NCI-H345 (cell line): ENCODE measurements at regions not wholly inside any gene's neighbourhood (a gene's known extent, or its start where the extent isn't known, plus 50 kb on each side); places are given as distances from the start of the nearest gene placed in this dataset.
"Not testable (repeated sequence)": the region's sequence is repeated elsewhere in the genome, so short reads cannot be mapped to it uniquely, and the experiment has no call there.

Experiments
- DNase-seq: peaks from one replicate; lab custom pipeline; 2025; lab: John Stamatoyannopoulos, UW

- DNase-seq, result no peak
These were observed 1104.9 kb upstream of the CELF4 start for GRCh38 chr18:38670486-38670885.

DNA sequence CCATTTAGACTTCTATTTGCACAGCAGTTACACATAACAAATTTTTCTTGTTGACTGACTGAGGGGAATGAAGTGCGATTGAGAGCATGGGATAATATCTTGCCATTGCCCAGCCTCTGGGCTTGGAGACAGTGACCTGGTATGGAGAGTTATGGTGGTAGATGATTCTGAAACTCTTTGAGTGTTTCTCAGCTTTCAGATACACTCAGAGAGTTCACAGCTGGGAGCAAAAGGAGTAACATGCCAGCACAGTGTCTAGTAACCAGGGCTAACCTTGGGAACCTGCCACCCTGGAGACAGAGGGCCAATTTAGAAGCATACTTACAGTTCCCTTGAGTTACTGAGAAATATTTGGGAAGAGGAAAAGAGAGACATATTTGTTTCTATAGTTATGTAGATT lies 1099.3 kb upstream of the CELF4 start:
- DNase-seq, result no peak

GRCh38 chr18:38663682-38664081 lies 1098.1 kb upstream of the CELF4 start:
- no peak for DNase-seq

- DNase-seq, result no peak
These were observed 1097.7 kb upstream of the CELF4 start for GRCh38 chr18:38663270-38663669.

DNA sequence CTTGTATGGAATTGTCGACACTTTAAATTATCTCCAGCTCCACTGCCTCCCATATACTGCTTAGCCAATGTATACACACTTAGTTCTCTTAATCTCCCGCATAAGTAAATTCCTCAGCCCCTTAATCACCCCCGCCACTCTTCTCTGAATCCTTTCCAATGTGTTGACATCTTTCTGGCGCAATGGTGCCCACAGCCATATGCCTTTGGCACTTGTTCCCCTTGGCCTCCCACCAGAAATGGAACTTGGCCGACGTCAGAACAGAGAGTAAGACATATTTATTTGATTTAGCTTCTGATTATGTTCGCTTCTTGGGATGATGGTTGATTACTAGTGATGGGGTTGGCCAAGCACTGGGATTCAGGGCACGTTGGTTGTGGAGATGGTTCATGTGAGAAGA lies 1089.3 kb upstream of the CELF4 start:
- DNase-seq, result no peak

GRCh38 chr18:38651736-38652135 lies 1086.1 kb upstream of the CELF4 start:
- no peak for DNase-seq

GRCh38 chr18:38648179-38648578 lies 1082.6 kb upstream of the CELF4 start:
- DNase-seq, result no peak

DNA sequence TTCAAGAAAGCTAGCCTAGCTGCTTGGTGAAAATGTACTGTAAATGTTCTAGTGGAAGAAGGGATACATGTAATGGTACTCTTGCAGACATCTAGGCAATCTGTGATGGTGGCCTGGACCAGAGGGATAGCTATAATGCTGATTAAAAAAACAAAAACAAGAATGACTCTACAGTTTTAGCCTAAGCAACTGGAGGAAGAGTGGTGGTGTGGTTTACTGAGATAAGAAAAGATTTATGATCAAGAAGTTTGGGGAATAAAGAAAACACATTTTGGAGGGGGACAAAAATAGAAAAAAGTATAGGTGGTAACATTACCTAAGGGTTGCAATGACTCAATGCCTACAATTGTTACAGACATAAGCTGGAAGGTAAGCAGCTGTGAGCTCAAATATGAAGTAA lies 1080.7 kb upstream of the CELF4 start:
- no peak for DNase-seq

DNA sequence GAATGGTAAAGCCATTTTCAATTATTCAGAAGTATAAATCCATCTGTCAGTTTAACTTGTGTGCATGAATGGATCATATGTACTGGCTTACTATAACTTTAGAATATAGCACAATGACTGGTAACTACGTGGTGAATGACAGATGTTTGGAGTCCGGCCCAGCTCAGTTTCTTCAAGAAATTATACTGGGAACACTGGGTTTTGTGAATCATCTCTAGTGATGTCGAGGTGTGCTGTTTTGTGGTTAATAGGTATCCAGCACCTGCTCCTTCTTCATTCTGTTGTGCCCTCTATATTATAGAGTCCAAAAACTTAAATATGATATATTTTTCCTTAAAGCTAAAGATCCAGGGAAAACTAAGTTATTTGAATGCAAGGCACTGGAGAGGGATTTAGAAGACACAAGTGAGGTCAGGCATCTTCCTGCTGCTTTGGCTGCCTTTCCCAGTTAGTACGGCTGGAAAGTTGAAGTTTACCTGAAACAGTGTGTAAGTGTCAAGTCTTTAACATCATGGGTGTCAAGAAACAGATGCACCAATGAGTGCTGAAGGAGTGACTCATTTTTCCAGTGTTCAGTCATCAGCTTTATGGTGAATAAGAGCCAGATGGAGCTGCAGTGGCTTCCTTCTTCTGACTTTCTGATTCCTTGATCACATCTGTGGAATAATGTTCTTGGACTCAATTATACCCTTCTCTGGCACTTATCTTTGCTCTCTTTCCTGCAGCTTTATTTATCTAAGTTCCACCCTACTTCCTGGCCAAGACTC lies 1079.5 kb upstream of the CELF4 start:
- no peak for DNase-seq

DNA sequence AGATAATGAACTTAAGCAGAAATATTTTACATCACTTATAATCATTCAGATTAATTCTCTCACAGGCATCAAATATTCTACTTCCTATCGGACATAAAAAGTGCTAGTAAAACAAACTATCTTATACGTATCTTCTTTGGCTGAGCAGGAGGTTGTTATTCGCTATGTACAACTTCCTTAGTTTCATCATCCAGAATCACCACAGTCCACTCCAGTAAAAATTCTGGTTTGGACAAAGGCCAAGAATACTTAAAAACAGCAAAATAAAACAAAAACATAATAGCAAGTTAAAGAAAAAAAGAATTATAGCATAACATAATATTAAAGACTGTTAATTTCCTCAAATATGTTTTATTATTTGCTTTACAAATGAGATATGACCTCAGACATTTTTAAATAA lies 1077.1 kb upstream of the CELF4 start:
- DNase-seq, result no peak

GRCh38 chr18:38639700-38640099 lies 1074.1 kb upstream of the CELF4 start:
- DNase-seq, result not testable (repeated sequence)

GRCh38 chr18:38635709-38636430 lies 1070.3 kb upstream of the CELF4 start:
- DNase-seq, result no peak

GRCh38 chr18:38634117-38634516 lies 1068.5 kb upstream of the CELF4 start:
- DNase-seq, result no peak

- DNase-seq, result no peak
These were observed 1067.7 kb upstream of the CELF4 start for GRCh38 chr18:38633333-38633732.

- DNase-seq, result no peak
These were observed 1053.5 kb upstream of the CELF4 start for GRCh38 chr18:38619129-38619528.

DNA sequence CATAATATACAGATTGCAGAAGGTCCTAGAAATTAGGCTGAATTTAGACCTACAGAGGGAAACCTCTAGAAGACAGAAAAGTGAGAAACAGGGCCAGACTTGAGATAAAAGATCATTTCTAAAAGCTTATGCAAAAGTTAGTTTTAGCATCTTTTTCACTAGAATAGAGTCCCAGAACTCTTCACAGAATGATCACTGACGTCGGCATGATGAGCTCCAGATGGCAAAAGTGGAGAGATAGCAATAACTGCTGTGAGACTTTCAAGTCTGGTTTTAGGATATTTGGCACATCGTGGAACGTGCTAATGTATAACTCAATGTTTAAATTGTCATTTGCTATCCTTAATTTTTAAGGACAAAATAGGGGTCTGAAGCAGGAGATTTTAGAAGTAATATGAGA lies 1050.7 kb upstream of the CELF4 start:
- DNase-seq, result no peak

- DNase-seq, result no peak
These were observed 1047.3 kb upstream of the CELF4 start for GRCh38 chr18:38612904-38613303.

DNA sequence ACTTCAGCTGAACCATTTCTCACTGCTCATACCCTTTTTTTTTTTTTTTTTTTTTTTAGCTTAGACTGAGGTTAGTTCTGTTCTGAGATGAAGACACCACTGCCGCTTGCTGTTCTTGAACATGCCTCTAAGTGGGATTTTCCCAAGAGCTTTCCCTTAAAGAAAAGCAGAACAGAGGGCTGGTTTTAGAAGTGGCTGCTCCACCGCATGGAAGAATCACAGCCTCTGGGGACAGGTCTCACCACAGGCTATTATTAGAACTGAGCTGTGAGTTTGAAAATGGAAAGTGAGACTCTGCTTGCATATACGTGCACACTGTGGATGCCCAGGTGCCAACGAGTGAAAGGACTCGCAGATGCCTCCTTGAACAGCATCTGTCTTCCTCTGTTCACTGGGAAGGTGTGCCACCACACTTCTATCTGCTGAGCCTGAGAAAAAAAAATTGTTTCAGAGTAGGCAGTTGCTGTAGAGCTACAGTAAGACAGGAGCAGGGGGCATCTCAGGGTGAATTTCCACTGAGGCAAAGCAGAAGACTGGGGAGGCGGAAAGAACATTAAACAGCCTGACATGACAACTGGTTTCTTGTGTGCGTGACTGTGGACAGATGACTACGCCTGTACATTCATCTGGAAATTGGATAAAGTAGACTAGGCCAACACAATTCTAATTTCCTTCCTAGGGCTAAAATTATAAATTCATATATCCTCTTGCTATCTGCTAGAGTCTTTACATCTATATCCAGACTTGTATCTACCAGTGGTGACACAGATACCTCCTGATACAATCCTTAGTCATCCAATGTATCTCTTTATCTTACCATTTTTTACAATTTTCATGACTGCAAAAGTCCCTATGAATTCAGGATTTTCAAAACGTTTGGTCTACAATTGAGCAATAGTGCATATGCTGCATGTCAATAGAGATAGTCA lies 1045.7 kb upstream of the CELF4 start:
- no peak for DNase-seq

DNA sequence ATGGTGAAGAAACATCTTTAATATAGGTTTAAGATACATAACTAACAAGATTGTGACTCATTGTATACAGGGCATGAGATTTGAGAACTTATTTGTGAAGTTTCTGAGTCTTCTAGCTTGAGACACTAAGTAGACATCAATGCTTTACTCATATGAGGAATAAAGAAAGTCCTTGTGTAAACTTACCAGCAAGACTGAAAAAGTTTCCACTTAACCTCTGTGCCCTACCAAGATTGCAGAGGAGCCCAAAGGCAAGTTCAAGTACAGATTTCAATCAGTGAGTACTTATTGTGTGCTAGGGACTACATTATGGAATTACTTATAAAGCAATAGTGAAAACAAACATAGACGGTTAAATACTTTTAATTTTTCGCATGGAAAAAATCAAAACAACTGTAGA lies 1041.2 kb upstream of the CELF4 start:
- DNase-seq, result no peak

GRCh38 chr18:38602341-38602740 lies 1036.7 kb upstream of the CELF4 start:
- DNase-seq, result no peak

- no peak for DNase-seq
These were observed 1022.0 kb upstream of the CELF4 start for GRCh38 chr18:38587571-38587970.

GRCh38 chr18:38586327-38586726 lies 1020.7 kb upstream of the CELF4 start:
- DNase-seq, result no peak

GRCh38 chr18:38579764-38580163 lies 1014.2 kb upstream of the CELF4 start:
- no peak for DNase-seq
